ENCODE measurements at regions not wholly inside any gene's neighbourhood (a gene's known extent, or its start where the extent isn't known, plus 50 kb on each side); places are given as distances from the start of the nearest gene placed in this dataset.

DNA sequence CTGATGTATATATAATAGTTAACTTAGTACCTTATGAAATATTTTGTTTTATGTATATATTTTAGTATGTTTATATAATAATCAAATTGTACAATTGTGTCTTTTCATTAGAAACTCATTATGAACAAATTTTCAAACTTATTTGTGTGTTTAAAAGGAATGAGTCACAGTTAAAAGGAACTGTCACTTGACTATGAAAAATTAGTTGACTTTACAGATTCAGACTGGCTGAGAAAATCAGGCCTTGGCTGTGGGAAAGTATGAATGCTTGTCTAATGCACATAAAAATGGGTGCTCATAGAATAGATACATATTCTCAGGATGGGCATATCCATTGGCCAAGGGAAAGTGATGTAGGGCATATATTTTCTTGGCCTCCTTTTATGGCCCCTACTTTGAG, 576.8 kb downstream of the SATB2 start:
- no peak for TF ChIP-seq CTCF (IDR thresholded peaks at IDR 0.05)
- no peak for TF ChIP-seq ZFX (IDR thresholded peaks at IDR 0.05; ENCODE audit: borderline replicate concordance)

Data from 22Rv1 (cell line).